HepG2 (cell line): ENCODE measurements at regions not wholly inside any gene's neighbourhood (a gene's known extent, or its start where the extent isn't known, plus 50 kb on each side); places are given as distances from the start of the nearest gene placed in this dataset.

Experiments
- ATF3 ChIP-seq: sonication (generic); formaldehyde crosslinking; IDR thresholded peaks from 2 replicates; pipeline ENCODE4 v1.4.0; 2020; ENCODE audit warnings: missing genetic modification reagents
- ATF4 ChIP-seq, 2 experiments: fragments of 450-650 bp in 1 of 2; sonication (generic) in 1 of 2; formaldehyde crosslinking; IDR thresholded peaks; 2 replicates each; pipeline versions ENCODE4 v1.5.0 to v1.8.0; 2020 to 2022; ENCODE audit warnings: mild to moderate bottlenecking in 1 of 2, missing genetic modification reagents in 1 of 2
- FOXJ3 ChIP-seq: sonication (generic); formaldehyde crosslinking; IDR thresholded peaks from 2 replicates; pipeline ENCODE4 v1.4.0; 2020; ENCODE audit warnings: missing genetic modification reagents, mild to moderate bottlenecking, borderline replicate concordance
- HNRNPLL ChIP-seq: fragments of 200-400 bp; formaldehyde crosslinking; IDR thresholded peaks from 2 replicates; pipeline ENCODE4 v1.6.1; 2017; ENCODE audit warnings: mild to moderate bottlenecking, low read depth, low read length; ENCODE audit not compliant: poor library complexity, severe bottlenecking
- JUNB ChIP-seq: sonication (generic); formaldehyde crosslinking; IDR thresholded peaks from 2 replicates; pipeline ENCODE4 v1.8.0; 2022; ENCODE audit warnings: missing genetic modification reagents, mild to moderate bottlenecking, borderline replicate concordance
- KIAA2018 ChIP-seq: sonication (generic); formaldehyde crosslinking; IDR thresholded peaks from 2 replicates; pipeline ENCODE4 v1.5.0; 2020; ENCODE audit warnings: mild to moderate bottlenecking, missing genetic modification reagents, borderline replicate concordance
- RXRB ChIP-seq: IDR thresholded peaks from 2 replicates; pipeline ENCODE4 v1.6.1; 2016; ENCODE audit warnings: borderline replicate concordance, missing genetic modification reagents, missing compliant biosample characterization
- SAP130 ChIP-seq: IDR thresholded peaks from 2 replicates; pipeline ENCODE4 v1.6.1; 2016; ENCODE audit warnings: low read depth
- SNAPC2 ChIP-seq: sonication (generic); formaldehyde crosslinking; IDR thresholded peaks from 2 replicates; pipeline ENCODE4 v1.8.1; 2022; ENCODE audit warnings: mild to moderate bottlenecking, missing genetic modification reagents
- SYNCRIP ChIP-seq: fragments of 200-400 bp; formaldehyde crosslinking; IDR thresholded peaks from 2 replicates; pipeline ENCODE4 v1.6.1; 2018; ENCODE audit warnings: mild to moderate bottlenecking, low read depth, low read length; ENCODE audit not compliant: insufficient read depth
- THAP11 ChIP-seq: IDR thresholded peaks from 2 replicates; pipeline ENCODE4 v1.6.1; 2016; ENCODE audit warnings: missing biosample characterization, missing genetic modification reagents
- ZBED4 ChIP-seq: sonication (generic); formaldehyde crosslinking; IDR thresholded peaks from 2 replicates; pipeline ENCODE4 v1.4.0; 2020; ENCODE audit warnings: missing genetic modification reagents, borderline replicate concordance
- ZNF205 ChIP-seq: IDR thresholded peaks from 2 replicates; pipeline ENCODE4 v1.6.1; 2018; ENCODE audit warnings: missing biosample characterization, missing genetic modification reagents

- TF ChIP-seq THAP11: no peak
- TF ChIP-seq SNAPC2 (CRISPR knock-in tag): no peak
- no peak for TF ChIP-seq ZBED4 (CRISPR knock-in tag)
- no peak for TF ChIP-seq RXRB (CRISPR knock-in tag)
- TF ChIP-seq SYNCRIP: no peak
- no peak for TF ChIP-seq SAP130 (CRISPR knock-in tag)
- TF ChIP-seq JUNB (CRISPR knock-in tag): peak; percentile 43; the same call in 1 of the 2 replicates
- TF ChIP-seq ATF4 (CRISPR knock-in tag; IDR thresholded peaks at IDR 0.05): 0 out of 4 replicates have a peak, but pooled peaks of 1 of the 2 experiments have one; percentile 16
- TF ChIP-seq ATF3 (CRISPR knock-in tag): peak; percentile 87
- TF ChIP-seq HNRNPLL: no peak
- TF ChIP-seq FOXJ3 (CRISPR knock-in tag): no peak
- no peak for TF ChIP-seq KIAA2018
- no peak for TF ChIP-seq ZNF205 (CRISPR knock-in tag)
Measured at GRCh38 chr11:86740628-86741483, 59.5 kb upstream of the PRSS23 start (continued).
